PC-9 (cell line): ENCODE measurements at regions not wholly inside any gene's neighbourhood (a gene's known extent, or its start where the extent isn't known, plus 50 kb on each side); places are given as distances from the start of the nearest gene placed in this dataset.

Source experiments
- EZH2 ChIP-seq: fragments of 200-600 bp; sonication (generic); IDR thresholded peaks from 2 replicates; pipeline ENCODE4 v1.8.0; 2017; ENCODE audit warnings: antibody characterized with exemption, low read depth
- TF ChIP-seq, protein P1 (sequence below): fragments of 200-600 bp; sonication (generic); conservative IDR thresholded peaks from 2 replicates; pipeline ENCODE4 v1.6.1; 2017; ENCODE audit warnings: mixed run types, antibody characterized with exemption, mild to moderate bottlenecking, moderate library complexity

DNA sequence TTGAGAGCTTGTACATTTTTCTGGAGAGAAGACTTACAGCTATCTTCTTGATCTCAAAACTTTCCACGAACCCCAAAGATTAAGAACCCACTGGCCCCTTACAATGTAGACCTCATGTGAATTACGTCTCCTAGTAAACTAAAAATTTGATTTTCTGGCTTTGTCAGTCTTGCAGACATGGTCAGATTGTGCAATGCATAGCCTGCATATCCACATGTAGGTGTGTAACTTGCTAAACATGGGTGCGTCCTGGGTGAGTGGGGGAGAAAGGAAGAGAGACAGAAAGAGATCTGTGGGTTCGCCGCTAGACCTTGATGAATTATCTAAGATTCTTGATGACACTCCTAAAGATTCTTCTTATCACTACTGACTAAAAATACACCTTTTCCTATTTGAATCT is 561.2 kb upstream of the MDFIC2 start:
- TF ChIP-seq, protein P1, sequence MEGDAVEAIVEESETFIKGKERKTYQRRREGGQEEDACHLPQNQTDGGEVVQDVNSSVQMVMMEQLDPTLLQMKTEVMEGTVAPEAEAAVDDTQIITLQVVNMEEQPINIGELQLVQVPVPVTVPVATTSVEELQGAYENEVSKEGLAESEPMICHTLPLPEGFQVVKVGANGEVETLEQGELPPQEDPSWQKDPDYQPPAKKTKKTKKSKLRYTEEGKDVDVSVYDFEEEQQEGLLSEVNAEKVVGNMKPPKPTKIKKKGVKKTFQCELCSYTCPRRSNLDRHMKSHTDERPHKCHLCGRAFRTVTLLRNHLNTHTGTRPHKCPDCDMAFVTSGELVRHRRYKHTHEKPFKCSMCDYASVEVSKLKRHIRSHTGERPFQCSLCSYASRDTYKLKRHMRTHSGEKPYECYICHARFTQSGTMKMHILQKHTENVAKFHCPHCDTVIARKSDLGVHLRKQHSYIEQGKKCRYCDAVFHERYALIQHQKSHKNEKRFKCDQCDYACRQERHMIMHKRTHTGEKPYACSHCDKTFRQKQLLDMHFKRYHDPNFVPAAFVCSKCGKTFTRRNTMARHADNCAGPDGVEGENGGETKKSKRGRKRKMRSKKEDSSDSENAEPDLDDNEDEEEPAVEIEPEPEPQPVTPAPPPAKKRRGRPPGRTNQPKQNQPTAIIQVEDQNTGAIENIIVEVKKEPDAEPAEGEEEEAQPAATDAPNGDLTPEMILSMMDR: no peak
- no peak for TF ChIP-seq EZH2
